RCC 7860 (cell line): ENCODE measurements at regions not wholly inside any gene's neighbourhood (a gene's known extent, or its start where the extent isn't known, plus 50 kb on each side); places are given as distances from the start of the nearest gene placed in this dataset.
A peak's percentile ranks its signal among the peaks of the same experiment; 100 is the strongest.
"Not testable (repeated sequence)": the region's sequence is repeated elsewhere in the genome, so short reads cannot be mapped to it uniquely, and the experiment has no call there.

Experiments used
- DNase-seq: peaks from one replicate; pipeline ENCODE4 v3.0.0-alpha.2; 2015; ENCODE audit warnings: low spot score
- FAIRE-seq: peaks from 2 replicates; lab custom pipeline; 2012; peaks lifted over from hg19 to GRCh38; lab: Jason Lieb, UNC

DNA sequence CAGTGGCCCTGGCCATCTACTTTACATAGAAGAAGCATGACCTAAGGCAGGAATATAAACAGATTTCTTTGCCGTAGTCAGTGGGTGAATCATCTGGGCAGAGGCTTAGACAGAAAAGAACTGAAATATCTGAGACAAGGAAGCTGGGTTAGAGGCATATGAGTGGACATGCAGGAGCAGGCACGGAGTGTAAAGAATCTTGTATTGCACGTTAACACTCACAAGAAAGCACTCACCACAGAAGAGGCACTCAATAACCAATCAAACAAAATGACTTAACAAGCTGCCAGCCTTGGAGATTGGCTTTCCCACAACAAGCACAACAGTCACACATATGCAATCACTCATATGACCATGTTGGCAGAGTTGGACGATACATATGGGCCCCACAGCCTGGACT lies 364.9 kb downstream of the FOXD4L5 start:
- FAIRE-seq, DNase-seq: not testable (repeated sequence)

DNA sequence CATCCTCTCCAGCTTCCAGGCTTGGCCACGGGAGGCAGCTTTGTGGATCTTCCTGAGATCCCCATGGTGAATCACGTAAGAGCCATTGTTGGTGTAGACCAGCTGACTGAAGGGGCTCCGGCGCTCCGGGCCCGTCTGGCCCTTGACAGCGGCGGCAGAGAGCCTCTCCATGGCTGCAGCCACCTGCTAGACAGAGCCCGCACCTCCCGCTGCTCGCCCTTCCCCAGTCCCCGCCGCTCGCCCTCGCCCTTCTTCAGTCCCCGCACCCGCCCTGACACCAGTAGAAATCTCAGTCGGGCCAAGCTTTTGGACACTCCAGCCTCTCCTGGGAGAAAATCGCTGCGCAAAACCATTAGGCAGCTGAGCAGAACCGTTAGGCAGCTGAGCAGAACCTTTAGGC lies 396.4 kb downstream of the FOXD4L5 start:
- not testable (repeated sequence) for DNase-seq, FAIRE-seq

DNA sequence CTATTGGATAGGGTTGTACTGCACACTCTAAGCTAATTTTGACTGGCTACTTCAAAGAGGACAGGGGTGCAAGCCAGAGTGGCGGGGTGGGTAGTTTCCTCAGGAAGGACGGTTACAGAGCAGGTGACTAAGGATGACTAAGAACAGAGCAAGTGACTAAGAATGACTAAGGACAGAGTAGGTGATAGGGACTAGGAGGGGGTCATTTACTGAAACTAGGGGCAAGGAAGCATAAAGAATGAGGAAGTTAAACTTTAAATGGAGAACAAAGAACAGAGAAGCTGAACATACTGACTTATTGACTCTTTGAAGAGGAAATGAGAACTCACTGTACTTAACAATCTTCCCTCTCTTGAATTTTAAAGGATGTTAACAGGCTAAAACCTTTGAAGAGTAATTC lies 414.4 kb downstream of the FOXD4L5 start:
- FAIRE-seq (peak; percentile 98), DNase-seq (peak; percentile 80)
